ENCODE measurements at regions not wholly inside any gene's neighbourhood (a gene's known extent, or its start where the extent isn't known, plus 50 kb on each side); places are given as distances from the start of the nearest gene placed in this dataset.

DNA sequence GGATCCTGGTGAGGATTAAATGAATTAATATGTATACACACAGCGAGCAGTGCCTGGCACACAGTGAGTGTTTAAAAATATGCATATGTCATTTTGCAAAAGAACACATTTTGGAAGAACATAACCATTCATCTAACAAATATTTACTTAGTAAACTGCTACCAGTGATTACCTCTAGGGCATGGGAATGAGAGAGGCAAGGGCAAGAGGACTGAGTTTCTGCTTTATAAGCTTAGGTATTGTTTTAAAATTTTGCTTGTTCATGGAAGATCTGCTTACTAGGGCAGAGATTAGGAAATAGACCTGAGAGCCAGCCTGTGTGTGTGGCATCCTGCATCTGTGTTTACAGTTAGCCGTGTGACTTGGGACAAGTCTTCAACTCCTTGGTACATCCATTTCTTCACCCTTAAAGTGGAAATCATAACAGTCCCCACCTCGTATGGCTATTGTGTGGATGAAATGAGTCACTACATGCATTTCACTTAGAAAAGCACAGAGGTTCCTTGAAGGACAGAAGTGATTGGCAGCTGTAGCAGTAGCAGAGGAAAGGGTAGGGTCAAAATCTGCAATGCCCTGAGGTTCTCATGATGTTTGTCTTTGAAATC is 198.5 kb upstream of the FMN2 start (continued):
- TF ChIP-seq HDAC2 (IDR thresholded peaks at IDR 0.05) (no peak), RNF2 (IDR thresholded peaks at IDR 0.05; ENCODE audit: borderline replicate concordance, low read depth) (no peak), JUNB (IDR thresholded peaks at IDR 0.05) (peak; percentile 27; the same call in 1 of the 2 replicates), FOSL2 (IDR thresholded peaks at IDR 0.05) (0 out of 2 replicates have a peak, but pooled peaks have one; percentile 17), FOSL2 (CRISPR knock-in tag; IDR thresholded peaks at IDR 0.05) (peak; percentile 43), MAZ (IDR thresholded peaks at IDR 0.05; ENCODE audit: borderline replicate concordance, low read depth, low read length) (no peak), ZC3H11A (IDR thresholded peaks at IDR 0.05) (no peak), MYC (IDR thresholded peaks at IDR 0.05; ENCODE audit: borderline replicate concordance, low read length) (no peak), FOSB (CRISPR knock-in tag; IDR thresholded peaks at IDR 0.05) (no peak), NFE2L2 (conservative IDR thresholded peaks at IDR 0.05; ENCODE audit: low read length) (no peak), SMC3 (IDR thresholded peaks at IDR 0.05) (no peak; the same call in 2 of the 3 replicates)
- TF ChIP-seq, protein P1, sequence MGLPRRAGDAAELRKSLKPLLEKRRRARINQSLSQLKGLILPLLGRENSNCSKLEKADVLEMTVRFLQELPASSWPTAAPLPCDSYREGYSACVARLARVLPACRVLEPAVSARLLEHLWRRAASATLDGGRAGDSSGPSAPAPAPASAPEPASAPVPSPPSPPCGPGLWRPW (IDR thresholded peaks at IDR 0.05), result no peak

DNA sequence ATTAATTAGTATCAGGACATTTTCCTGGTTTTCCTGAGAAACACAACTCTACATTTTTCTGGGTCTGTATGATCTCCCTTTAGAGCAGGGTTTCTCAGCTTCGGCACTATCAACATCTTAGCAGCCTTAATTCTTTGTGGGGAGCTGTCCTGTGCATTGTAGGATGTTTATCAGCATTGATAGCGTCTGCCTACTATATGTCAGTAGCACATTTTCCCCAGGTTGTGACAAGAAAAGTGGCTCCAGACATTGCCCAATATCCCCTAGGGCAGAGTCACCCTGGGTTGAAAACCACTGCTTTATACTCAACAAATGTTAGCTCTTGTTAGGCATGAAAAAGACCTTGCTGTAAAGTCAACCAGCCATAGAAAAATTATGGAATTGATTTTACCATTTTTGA is 195.1 kb upstream of the FMN2 start:
- WGBS (ENCODE audit: missing lambda C conversion rate), result 59% methylated on average over 2 of the region's 2 CpGs
- Histone ChIP-seq H3K4me1 (peaks cover 36% of the 10 kb centered on the region), H3K4me2 (no peak overlapping the region), H3K9me3 (no peaks in the 10 kb centered on the region), H3K27ac (peak overlapping the region in 1 of 2 experiments; percentile 27; a peak in 1 of 6 replicates), H3K4me3 (no peak overlapping the region)
- ChIA-PET POLR2A (no interaction called here), CTCF (interaction anchor here (1.2 to 2.5 kb wide), 3 partner anchors 79 to 490 kb away, joined by 4 to 23 read pairs (median 17); no protein-coding TSS in a partner anchor)
- FAIRE-seq (no peak), ATAC-seq (no peak), DNase-seq (ENCODE audit: low read depth in 1 of 2, low spot score in 1 of 2) (no peak)
- TF ChIP-seq PHF8 (IDR thresholded peaks at IDR 0.05; ENCODE audit: borderline replicate concordance, low read depth), result no peak
- TF ChIP-seq, protein P2, sequence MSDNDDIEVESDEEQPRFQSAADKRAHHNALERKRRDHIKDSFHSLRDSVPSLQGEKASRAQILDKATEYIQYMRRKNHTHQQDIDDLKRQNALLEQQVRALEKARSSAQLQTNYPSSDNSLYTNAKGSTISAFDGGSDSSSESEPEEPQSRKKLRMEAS (IDR thresholded peaks at IDR 0.05), result no peak

DNA sequence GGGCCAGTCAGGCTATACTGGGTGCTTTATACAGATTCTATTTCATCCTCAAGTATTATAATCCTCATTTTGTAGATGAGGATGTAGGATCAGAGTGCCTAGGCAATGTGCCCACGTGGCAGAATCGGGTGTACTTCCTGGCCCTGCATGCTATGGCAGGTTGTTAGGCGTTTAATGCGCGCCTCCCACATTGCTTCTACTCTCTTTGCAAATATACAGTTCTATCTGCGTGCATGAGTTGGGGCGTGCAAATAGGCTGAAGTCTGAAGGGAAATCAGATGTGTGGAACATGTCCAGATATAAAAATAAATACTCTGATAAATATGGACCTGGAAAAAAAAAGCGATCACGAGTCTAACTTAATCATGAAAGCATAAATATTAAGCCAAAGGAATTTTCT is 194.7 kb upstream of the FMN2 start:
- FAIRE-seq, result no peak
- no peak for DNase-seq (ENCODE audit: low read depth in 1 of 2, low spot score in 1 of 2)
- CTCF ChIA-PET, result interaction anchor here (1.0 to 2.5 kb wide), 8 partner anchors 8 to 587 kb away, joined by 3 to 23 read pairs (median 6); no protein-coding TSS in a partner anchor
- TF ChIP-seq FOSB (CRISPR knock-in tag; IDR thresholded peaks at IDR 0.05), result no peak
- TF ChIP-seq, protein P2 (IDR thresholded peaks at IDR 0.05), result no peak
- no peak for TF ChIP-seq JUN (IDR thresholded peaks at IDR 0.05)
- TF ChIP-seq, protein P3, sequence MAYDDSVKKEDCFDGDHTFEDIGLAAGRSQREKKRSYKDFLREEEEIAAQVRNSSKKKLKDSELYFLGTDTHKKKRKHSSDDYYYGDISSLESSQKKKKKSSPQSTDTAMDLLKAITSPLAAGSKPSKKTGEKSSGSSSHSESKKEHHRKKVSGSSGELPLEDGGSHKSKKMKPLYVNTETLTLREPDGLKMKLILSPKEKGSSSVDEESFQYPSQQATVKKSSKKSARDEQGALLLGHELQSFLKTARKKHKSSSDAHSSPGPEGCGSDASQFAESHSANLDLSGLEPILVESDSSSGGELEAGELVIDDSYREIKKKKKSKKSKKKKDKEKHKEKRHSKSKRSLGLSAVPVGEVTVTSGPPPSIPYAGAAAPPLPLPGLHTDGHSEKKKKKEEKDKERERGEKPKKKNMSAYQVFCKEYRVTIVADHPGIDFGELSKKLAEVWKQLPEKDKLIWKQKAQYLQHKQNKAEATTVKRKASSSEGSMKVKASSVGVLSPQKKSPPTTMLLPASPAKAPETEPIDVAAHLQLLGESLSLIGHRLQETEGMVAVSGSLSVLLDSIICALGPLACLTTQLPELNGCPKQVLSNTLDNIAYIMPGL (CRISPR knock-in tag; IDR thresholded peaks at IDR 0.05; ENCODE audit: borderline replicate concordance), result no peak
- TF ChIP-seq, protein P4, sequence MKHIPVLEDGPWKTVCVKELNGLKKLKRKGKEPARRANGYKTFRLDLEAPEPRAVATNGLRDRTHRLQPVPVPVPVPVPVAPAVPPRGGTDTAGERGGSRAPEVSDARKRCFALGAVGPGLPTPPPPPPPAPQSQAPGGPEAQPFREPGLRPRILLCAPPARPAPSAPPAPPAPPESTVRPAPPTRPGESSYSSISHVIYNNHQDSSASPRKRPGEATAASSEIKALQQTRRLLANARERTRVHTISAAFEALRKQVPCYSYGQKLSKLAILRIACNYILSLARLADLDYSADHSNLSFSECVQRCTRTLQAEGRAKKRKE (CRISPR knock-in tag; IDR thresholded peaks at IDR 0.05; ENCODE audit: low read depth), result no peak
- no peak for TF ChIP-seq GATA3 (IDR thresholded peaks at IDR 0.05; ENCODE audit: borderline replicate concordance)
- TF ChIP-seq RNF2 (IDR thresholded peaks at IDR 0.05; ENCODE audit: borderline replicate concordance, low read depth), result no peak
- TF ChIP-seq, protein P5, sequence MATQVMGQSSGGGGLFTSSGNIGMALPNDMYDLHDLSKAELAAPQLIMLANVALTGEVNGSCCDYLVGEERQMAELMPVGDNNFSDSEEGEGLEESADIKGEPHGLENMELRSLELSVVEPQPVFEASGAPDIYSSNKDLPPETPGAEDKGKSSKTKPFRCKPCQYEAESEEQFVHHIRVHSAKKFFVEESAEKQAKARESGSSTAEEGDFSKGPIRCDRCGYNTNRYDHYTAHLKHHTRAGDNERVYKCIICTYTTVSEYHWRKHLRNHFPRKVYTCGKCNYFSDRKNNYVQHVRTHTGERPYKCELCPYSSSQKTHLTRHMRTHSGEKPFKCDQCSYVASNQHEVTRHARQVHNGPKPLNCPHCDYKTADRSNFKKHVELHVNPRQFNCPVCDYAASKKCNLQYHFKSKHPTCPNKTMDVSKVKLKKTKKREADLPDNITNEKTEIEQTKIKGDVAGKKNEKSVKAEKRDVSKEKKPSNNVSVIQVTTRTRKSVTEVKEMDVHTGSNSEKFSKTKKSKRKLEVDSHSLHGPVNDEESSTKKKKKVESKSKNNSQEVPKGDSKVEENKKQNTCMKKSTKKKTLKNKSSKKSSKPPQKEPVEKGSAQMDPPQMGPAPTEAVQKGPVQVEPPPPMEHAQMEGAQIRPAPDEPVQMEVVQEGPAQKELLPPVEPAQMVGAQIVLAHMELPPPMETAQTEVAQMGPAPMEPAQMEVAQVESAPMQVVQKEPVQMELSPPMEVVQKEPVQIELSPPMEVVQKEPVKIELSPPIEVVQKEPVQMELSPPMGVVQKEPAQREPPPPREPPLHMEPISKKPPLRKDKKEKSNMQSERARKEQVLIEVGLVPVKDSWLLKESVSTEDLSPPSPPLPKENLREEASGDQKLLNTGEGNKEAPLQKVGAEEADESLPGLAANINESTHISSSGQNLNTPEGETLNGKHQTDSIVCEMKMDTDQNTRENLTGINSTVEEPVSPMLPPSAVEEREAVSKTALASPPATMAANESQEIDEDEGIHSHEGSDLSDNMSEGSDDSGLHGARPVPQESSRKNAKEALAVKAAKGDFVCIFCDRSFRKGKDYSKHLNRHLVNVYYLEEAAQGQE (IDR thresholded peaks at IDR 0.05), result no peak
- TF ChIP-seq KDM5A (IDR thresholded peaks at IDR 0.05), result no peak
- TF ChIP-seq, protein P1 (IDR thresholded peaks at IDR 0.05), result no peak
- no peak for TF ChIP-seq CBX8 (IDR thresholded peaks at IDR 0.05)
- TF ChIP-seq HOXB13 (CRISPR knock-in tag; IDR thresholded peaks at IDR 0.05; ENCODE audit: low read depth), result no peak
- TF ChIP-seq SMC3 (IDR thresholded peaks at IDR 0.05), result no peak
- TF ChIP-seq ESRRA (IDR thresholded peaks at IDR 0.05; ENCODE audit: borderline replicate concordance, low read length), result no peak
- TF ChIP-seq RFX5 (IDR thresholded peaks at IDR 0.05), result no peak
- TF ChIP-seq, protein P6, sequence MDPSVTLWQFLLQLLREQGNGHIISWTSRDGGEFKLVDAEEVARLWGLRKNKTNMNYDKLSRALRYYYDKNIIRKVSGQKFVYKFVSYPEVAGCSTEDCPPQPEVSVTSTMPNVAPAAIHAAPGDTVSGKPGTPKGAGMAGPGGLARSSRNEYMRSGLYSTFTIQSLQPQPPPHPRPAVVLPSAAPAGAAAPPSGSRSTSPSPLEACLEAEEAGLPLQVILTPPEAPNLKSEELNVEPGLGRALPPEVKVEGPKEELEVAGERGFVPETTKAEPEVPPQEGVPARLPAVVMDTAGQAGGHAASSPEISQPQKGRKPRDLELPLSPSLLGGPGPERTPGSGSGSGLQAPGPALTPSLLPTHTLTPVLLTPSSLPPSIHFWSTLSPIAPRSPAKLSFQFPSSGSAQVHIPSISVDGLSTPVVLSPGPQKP (IDR thresholded peaks at IDR 0.05; ENCODE audit: low read depth, low read length), result no peak

More for the DNA sequence above, 194.7 kb upstream of the FMN2 start:
- Histone ChIP-seq H3K4me1 (peaks cover 34% of the 10 kb centered on the region), H3K4me3 (no peak overlapping the region), H3K9me3 (no peaks in the 10 kb centered on the region), H3K4me2 (no peak overlapping the region), H3K27ac (peak overlapping the region in 1 of 2 experiments; percentile 27; a peak in 1 of 6 replicates)
- POLR2A ChIA-PET, result no interaction called here
- 86% methylated on average over 9 of the region's 9 CpGs for WGBS (ENCODE audit: missing lambda C conversion rate)
- no peak for ATAC-seq

All from A549 (cell line).